ENCODE measurements at regions not wholly inside any gene's neighbourhood (a gene's known extent, or its start where the extent isn't known, plus 50 kb on each side); places are given as distances from the start of the nearest gene placed in this dataset.

DNA sequence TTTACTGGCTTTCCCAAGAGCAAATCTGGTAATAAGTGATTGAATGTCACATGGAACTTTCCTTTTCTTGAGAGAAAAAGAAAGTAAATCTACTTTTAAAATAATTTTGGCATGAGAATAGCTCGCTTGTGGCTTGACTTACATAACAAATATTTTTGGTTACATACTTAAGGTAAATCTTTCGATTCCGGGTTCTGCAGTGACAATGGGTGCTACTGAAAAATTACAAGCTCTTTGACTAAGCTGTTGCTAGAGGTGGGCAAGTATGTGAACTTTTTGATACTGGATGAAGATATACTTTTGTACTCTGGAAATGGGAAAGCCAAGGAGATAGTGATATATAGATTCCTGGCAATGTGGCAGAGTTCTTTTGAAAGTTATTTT lies 51.9 kb upstream of the OTOL1 start:
- H3K27ac ChIP-seq (ENCODE audit: low read depth in 1 of 2, low read length in 1 of 2) = no peak overlapping the region
- H3K27me3 ChIP-seq (ENCODE audit: control insufficient read depth in 2 of 2, insufficient read depth in 1 of 2, low read length in 1 of 2) = no peaks in the 10 kb centered on the region
- H3K4me3 ChIP-seq (ENCODE audit: low read length in 2 of 2) = no peak overlapping the region
- H3K4me1 ChIP-seq (ENCODE audit: control insufficient read depth in 2 of 2, insufficient read depth in 2 of 2, low read length in 2 of 2) = no peaks in the 10 kb centered on the region
- DNase-seq (ENCODE audit: low read depth in 6 of 9, low spot score in 9 of 9) = no peak
- no peaks in the 10 kb centered on the region for H3K9me3 ChIP-seq (ENCODE audit: control insufficient read depth in 2 of 2, insufficient read depth in 1 of 2, low read length in 1 of 2)
- 81% methylated on average over 3 of the region's 3 CpGs for WGBS
- no peaks in the 10 kb centered on the region for H3K36me3 ChIP-seq (ENCODE audit: control insufficient read depth in 2 of 2, insufficient read depth in 2 of 2, low read length in 1 of 2)

DNA sequence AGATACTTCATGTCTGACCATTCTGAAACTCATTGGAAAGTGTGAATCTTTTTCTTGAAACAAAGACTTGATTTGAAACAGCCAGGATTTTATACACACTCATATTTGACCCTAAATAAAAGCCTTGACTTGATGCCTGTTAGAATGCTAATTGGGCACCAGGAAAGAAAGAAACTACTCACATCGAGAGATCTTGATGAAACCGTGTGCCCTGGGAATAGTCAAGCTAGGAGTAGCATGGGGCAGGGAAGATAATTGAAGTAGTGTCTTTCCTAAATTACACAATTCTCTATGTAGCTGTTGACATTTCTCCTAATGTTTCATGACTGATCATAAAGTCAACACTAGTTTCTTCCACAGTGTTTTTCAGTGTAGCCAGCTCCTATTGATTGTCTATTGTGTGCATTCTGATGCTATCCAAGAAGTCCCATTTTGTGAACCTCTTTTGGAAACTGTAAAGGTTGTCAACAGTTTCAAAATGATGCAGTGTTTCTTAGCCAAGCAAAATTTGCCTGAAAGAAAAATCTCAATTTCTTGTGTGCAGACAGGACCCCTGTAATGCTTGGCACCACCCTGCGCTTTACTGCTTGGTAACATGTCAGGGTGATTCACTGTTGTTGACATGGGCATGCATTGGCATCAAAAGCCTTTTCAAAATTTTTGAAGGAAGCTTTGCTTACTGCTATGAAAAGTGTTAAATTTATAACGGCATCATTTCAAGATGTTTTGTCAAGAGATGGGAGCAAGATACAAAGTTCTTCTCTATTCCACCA lies 52.5 kb upstream of the OTOL1 start:
- Histone ChIP-seq H3K4me3 (ENCODE audit: low read length in 2 of 2) (no peak overlapping the region), H3K27ac (ENCODE audit: low read depth in 1 of 2, low read length in 1 of 2) (no peak overlapping the region), H3K27me3 (ENCODE audit: control insufficient read depth in 2 of 2, insufficient read depth in 1 of 2, low read length in 1 of 2) (no peaks in the 10 kb centered on the region), H3K36me3 (ENCODE audit: control insufficient read depth in 2 of 2, insufficient read depth in 2 of 2, low read length in 1 of 2) (no peaks in the 10 kb centered on the region), H3K9me3 (ENCODE audit: control insufficient read depth in 2 of 2, insufficient read depth in 1 of 2, low read length in 1 of 2) (no peaks in the 10 kb centered on the region), H3K4me1 (ENCODE audit: control insufficient read depth in 2 of 2, insufficient read depth in 2 of 2, low read length in 2 of 2) (no peaks in the 10 kb centered on the region)
- WGBS = 96% methylated on average over 4 of the region's 4 CpGs
- DNase-seq (ENCODE audit: low read depth in 6 of 9, low spot score in 9 of 9) = no peak

DNA sequence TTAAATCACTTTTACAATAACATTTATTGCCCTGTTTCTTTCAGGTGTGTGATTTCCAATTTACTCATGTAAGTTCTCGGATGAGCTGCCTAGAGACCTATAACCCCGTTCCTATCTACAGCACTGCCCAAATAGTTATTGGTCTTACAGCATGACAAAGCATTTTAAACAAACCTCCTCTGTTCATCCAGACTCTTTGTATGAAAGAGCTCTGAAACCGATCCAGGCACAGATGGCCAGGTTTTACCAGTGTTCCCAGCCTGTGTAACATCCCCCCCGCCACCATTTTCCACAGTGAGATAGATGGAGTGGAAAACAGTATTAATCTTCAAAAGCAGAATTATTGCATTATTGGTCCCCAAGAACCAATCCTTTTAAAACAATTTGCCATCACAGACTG lies 59.0 kb upstream of the SPTSSB start:
- no peaks in the 10 kb centered on the region for H3K27me3 ChIP-seq (ENCODE audit: control insufficient read depth in 2 of 2, insufficient read depth in 1 of 2, low read length in 1 of 2)
- H3K27ac ChIP-seq (ENCODE audit: low read depth in 1 of 2, low read length in 1 of 2) = no peak overlapping the region
- no peak for DNase-seq (ENCODE audit: low read depth in 6 of 9, low spot score in 9 of 9)
- no peaks in the 10 kb centered on the region for H3K4me1 ChIP-seq (ENCODE audit: control insufficient read depth in 2 of 2, insufficient read depth in 2 of 2, low read length in 2 of 2)
- H3K36me3 ChIP-seq (ENCODE audit: control insufficient read depth in 2 of 2, insufficient read depth in 2 of 2, low read length in 1 of 2) = no peaks in the 10 kb centered on the region
- no peak overlapping the region for H3K4me3 ChIP-seq (ENCODE audit: low read length in 2 of 2)
- WGBS = 96% methylated on average over 4 of the region's 4 CpGs
- H3K9me3 ChIP-seq (ENCODE audit: control insufficient read depth in 2 of 2, insufficient read depth in 1 of 2, low read length in 1 of 2) = no peaks in the 10 kb centered on the region

DNA sequence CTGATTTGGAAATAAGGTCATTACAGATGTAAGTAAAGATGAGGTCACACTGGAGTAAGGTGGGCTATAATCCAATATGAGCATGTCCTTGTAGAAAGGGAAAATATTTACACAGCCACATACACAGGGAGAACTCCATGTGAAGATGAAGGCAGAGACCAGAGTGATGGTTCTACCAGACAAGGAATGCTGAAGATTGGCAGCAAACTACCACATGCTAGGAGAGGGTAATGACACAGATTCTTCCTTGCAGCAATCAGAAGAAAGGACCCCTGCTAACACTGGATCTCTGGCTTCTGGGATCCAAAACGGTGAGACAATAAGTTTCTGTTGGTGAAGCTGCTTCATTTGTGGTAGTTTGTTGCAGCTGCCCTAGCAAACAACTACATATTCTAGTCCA lies 56.0 kb upstream of the SPTSSB start:
- Histone ChIP-seq H3K36me3 (ENCODE audit: control insufficient read depth in 2 of 2, insufficient read depth in 2 of 2, low read length in 1 of 2) (no peaks in the 10 kb centered on the region), H3K27me3 (ENCODE audit: control insufficient read depth in 2 of 2, insufficient read depth in 1 of 2, low read length in 1 of 2) (no peaks in the 10 kb centered on the region), H3K27ac (ENCODE audit: low read depth in 1 of 2, low read length in 1 of 2) (no peak overlapping the region), H3K4me1 (ENCODE audit: control insufficient read depth in 2 of 2, insufficient read depth in 2 of 2, low read length in 2 of 2) (no peaks in the 10 kb centered on the region), H3K9me3 (ENCODE audit: control insufficient read depth in 2 of 2, insufficient read depth in 1 of 2, low read length in 1 of 2) (no peaks in the 10 kb centered on the region), H3K4me3 (ENCODE audit: low read length in 2 of 2) (no peak overlapping the region)
- WGBS = 60% methylated on average over 1 of the region's 1 CpG
- no peak for DNase-seq (ENCODE audit: low read depth in 6 of 9, low spot score in 9 of 9)

GRCh38 chr3:161426758-161427157 lies 55.4 kb upstream of the SPTSSB start:
- Histone ChIP-seq H3K9me3 (ENCODE audit: control insufficient read depth in 2 of 2, insufficient read depth in 1 of 2, low read length in 1 of 2) (no peaks in the 10 kb centered on the region), H3K4me3 (ENCODE audit: low read length in 2 of 2) (no peak overlapping the region), H3K27ac (ENCODE audit: low read depth in 1 of 2, low read length in 1 of 2) (no peak overlapping the region), H3K27me3 (ENCODE audit: control insufficient read depth in 2 of 2, insufficient read depth in 1 of 2, low read length in 1 of 2) (no peaks in the 10 kb centered on the region), H3K4me1 (ENCODE audit: control insufficient read depth in 2 of 2, insufficient read depth in 2 of 2, low read length in 2 of 2) (no peaks in the 10 kb centered on the region), H3K36me3 (ENCODE audit: control insufficient read depth in 2 of 2, insufficient read depth in 2 of 2, low read length in 1 of 2) (no peaks in the 10 kb centered on the region)
- DNase-seq (ENCODE audit: low read depth in 6 of 9, low spot score in 9 of 9) = no peak
- 52% methylated on average over 4 of the region's 4 CpGs for WGBS

GRCh38 chr3:161423911-161424522 lies 52.7 kb upstream of the SPTSSB start:
- 60% methylated on average over 5 of the region's 5 CpGs for WGBS
- Histone ChIP-seq H3K9me3 (ENCODE audit: control insufficient read depth in 2 of 2, insufficient read depth in 1 of 2, low read length in 1 of 2) (no peaks in the 10 kb centered on the region), H3K4me1 (ENCODE audit: control insufficient read depth in 2 of 2, insufficient read depth in 2 of 2, low read length in 2 of 2) (peaks cover 0 to 3% of the 10 kb centered on the region in 2 donors), H3K4me3 (ENCODE audit: low read length in 2 of 2) (no peak overlapping the region), H3K27ac (ENCODE audit: low read depth in 1 of 2, low read length in 1 of 2) (no peak overlapping the region), H3K36me3 (ENCODE audit: control insufficient read depth in 2 of 2, insufficient read depth in 2 of 2, low read length in 1 of 2) (no peaks in the 10 kb centered on the region), H3K27me3 (ENCODE audit: control insufficient read depth in 2 of 2, insufficient read depth in 1 of 2, low read length in 1 of 2) (peaks cover 0 to 2% of the 10 kb centered on the region in 2 donors)
- DNase-seq (ENCODE audit: low read depth in 6 of 9, low spot score in 9 of 9) = peak in 6 of 9 donors; percentile 5 to 65 (median 28)

GRCh38 chr3:161422171-161422700 lies 50.9 kb upstream of the SPTSSB start:
- no peak overlapping the region for H3K27ac ChIP-seq (ENCODE audit: low read depth in 1 of 2, low read length in 1 of 2)
- no peak overlapping the region for H3K4me3 ChIP-seq (ENCODE audit: low read length in 2 of 2)
- H3K9me3 ChIP-seq (ENCODE audit: control insufficient read depth in 2 of 2, insufficient read depth in 1 of 2, low read length in 1 of 2) = no peaks in the 10 kb centered on the region
- H3K4me1 ChIP-seq (ENCODE audit: control insufficient read depth in 2 of 2, insufficient read depth in 2 of 2, low read length in 2 of 2) = peaks cover 0 to 3% of the 10 kb centered on the region in 2 donors
- 97% methylated on average over 2 of the region's 2 CpGs for WGBS
- no peak for DNase-seq (ENCODE audit: low read depth in 6 of 9, low spot score in 9 of 9)
- peaks cover 0 to 2% of the 10 kb centered on the region in 2 donors for H3K27me3 ChIP-seq (ENCODE audit: control insufficient read depth in 2 of 2, insufficient read depth in 1 of 2, low read length in 1 of 2)
- H3K36me3 ChIP-seq (ENCODE audit: control insufficient read depth in 2 of 2, insufficient read depth in 2 of 2, low read length in 1 of 2) = no peaks in the 10 kb centered on the region
